Stomach (tissue), 4 donors: ENCODE measurements at regions not wholly inside any gene's neighbourhood (a gene's known extent, or its start where the extent isn't known, plus 50 kb on each side); places are given as distances from the start of the nearest gene placed in this dataset.

Experiments used
- EP300 ChIP-seq: sonication (generic); formaldehyde crosslinking; IDR thresholded peaks from one replicate; pipeline ENCODE4 v1.6.1; 2017; ENCODE audit warnings: antibody characterized with exemption
- POLR2A ChIP-seq, 4 donors: fragments of 450-650 bp; IDR thresholded peaks; one replicate each; pipeline ENCODE4 v1.6.1; 2016; ENCODE audit warnings: antibody characterized with exemption in 4 of 4, control low read depth in 2 of 4, mild to moderate bottlenecking in 1 of 4, moderate library complexity in 1 of 4
- POLR2AphosphoS5 ChIP-seq, 3 donors: sonication (generic); formaldehyde crosslinking; IDR thresholded peaks; one replicate each; pipeline ENCODE4 v1.6.1; 2016; ENCODE audit warnings: antibody characterized with exemption in 3 of 3
- TF ChIP-seq, protein P1 (sequence below), 7 experiments: fragments of 450-650 bp in 4 of 7; fragments of 200-600 bp in 3 of 7; sonication (generic) in 3 of 7; IDR thresholded peaks; one replicate each; pipeline ENCODE4 v1.5.1; 2016 to 2019; ENCODE audit warnings: antibody characterized with exemption in 7 of 7, control low read depth in 2 of 7, mild to moderate bottlenecking in 1 of 7

DNA sequence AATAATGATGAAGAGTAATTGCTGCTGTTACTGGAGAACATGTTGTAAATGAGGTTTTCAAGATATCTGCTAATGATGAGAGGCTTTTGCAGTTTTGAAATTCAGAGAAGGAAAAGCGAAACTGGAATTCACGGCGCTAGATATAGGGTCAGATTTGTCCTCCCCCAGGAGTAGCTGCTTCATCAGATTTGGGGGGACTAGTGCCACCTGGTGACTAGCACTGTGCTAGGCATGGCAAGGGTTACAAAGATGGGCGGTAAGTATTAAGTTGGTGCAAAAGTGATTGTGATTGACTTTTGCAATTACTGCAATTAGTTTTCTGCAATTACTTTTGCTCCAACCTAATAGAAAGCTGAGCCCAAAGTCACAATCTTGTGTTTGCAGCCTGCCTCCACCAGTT is 879.9 kb upstream of the TENM4 start:
- TF ChIP-seq POLR2A (IDR thresholded peaks at IDR 0.05) (no peak), POLR2AphosphoS5 (IDR thresholded peaks at IDR 0.05) (no peak), EP300 (no peak)
- TF ChIP-seq, protein P1, sequence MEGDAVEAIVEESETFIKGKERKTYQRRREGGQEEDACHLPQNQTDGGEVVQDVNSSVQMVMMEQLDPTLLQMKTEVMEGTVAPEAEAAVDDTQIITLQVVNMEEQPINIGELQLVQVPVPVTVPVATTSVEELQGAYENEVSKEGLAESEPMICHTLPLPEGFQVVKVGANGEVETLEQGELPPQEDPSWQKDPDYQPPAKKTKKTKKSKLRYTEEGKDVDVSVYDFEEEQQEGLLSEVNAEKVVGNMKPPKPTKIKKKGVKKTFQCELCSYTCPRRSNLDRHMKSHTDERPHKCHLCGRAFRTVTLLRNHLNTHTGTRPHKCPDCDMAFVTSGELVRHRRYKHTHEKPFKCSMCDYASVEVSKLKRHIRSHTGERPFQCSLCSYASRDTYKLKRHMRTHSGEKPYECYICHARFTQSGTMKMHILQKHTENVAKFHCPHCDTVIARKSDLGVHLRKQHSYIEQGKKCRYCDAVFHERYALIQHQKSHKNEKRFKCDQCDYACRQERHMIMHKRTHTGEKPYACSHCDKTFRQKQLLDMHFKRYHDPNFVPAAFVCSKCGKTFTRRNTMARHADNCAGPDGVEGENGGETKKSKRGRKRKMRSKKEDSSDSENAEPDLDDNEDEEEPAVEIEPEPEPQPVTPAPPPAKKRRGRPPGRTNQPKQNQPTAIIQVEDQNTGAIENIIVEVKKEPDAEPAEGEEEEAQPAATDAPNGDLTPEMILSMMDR (IDR thresholded peaks at IDR 0.05), result no peak
